ENCODE measurements at regions not wholly inside any gene's neighbourhood (a gene's known extent, or its start where the extent isn't known, plus 50 kb on each side); places are given as distances from the start of the nearest gene placed in this dataset.
A peak's percentile ranks its signal among the peaks of the same experiment; 100 is the strongest.

DNA sequence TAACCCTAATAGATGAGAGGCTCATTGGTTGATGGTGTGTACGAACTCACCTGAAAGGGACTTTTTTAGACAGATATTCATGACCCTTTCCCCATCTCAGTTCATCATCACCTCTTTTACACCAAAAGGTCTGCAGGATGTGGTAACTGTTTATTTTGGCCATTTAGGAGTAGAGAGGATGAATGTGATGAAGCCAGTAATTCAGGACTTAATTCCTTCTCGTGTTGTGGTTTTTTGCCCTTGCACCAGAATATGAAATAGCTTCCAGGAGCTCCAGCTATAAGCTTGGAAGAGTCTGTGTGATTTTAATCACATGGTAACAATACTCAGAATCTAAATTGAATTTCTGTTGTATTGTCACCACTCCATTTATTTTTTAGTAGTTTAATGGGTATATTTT is 189.4 kb upstream of the KCTD3 start:
- Histone ChIP-seq H3K36me3 (no peaks in the 10 kb centered on the region), H3K4me3 (no peak overlapping the region), H3K27me3 (no peaks in the 10 kb centered on the region), H3K4me1 (no peaks in the 10 kb centered on the region), H3K27ac (no peak overlapping the region), H3K9me3 (peaks cover 0 to 13% of the 10 kb centered on the region in 2 donors)
- DNase-seq = no peak
- intact Hi-C loops (cut with DNase I) = no loop called here
- TF ChIP-seq, protein P1, sequence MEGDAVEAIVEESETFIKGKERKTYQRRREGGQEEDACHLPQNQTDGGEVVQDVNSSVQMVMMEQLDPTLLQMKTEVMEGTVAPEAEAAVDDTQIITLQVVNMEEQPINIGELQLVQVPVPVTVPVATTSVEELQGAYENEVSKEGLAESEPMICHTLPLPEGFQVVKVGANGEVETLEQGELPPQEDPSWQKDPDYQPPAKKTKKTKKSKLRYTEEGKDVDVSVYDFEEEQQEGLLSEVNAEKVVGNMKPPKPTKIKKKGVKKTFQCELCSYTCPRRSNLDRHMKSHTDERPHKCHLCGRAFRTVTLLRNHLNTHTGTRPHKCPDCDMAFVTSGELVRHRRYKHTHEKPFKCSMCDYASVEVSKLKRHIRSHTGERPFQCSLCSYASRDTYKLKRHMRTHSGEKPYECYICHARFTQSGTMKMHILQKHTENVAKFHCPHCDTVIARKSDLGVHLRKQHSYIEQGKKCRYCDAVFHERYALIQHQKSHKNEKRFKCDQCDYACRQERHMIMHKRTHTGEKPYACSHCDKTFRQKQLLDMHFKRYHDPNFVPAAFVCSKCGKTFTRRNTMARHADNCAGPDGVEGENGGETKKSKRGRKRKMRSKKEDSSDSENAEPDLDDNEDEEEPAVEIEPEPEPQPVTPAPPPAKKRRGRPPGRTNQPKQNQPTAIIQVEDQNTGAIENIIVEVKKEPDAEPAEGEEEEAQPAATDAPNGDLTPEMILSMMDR (IDR thresholded peaks at IDR 0.05) = no peak
- no peak for ATAC-seq

DNA sequence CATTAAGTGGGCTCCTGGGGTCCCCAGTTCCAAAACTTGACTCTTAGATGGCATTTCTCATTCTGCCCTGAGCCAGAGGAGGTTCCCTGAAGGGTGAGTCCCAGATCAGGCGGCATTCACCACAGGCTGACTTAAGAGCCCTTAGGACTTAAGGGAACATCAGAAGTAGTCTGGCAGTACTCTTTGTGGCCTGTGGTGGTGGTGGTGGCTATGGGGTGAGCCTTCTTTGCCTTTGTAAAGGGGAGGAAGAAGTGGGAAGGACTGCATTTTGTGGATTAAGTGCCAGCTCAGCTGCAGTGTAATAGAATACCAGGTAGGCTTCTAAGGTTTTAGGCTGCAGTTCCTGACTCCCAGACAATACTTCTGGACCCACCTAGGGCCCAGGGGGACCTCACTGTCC is 186.5 kb upstream of the KCTD3 start:
- no peak overlapping the region for H3K4me3 ChIP-seq
- intact Hi-C loops (cut with DNase I) = no loop called here
- H3K27me3 ChIP-seq = no peaks in the 10 kb centered on the region
- peaks cover 0 to 29% of the 10 kb centered on the region in 2 donors for H3K9me3 ChIP-seq
- ATAC-seq = no peak
- TF ChIP-seq, protein P1 (IDR thresholded peaks at IDR 0.05) = no peak
- no peak overlapping the region for H3K27ac ChIP-seq
- H3K36me3 ChIP-seq = no peaks in the 10 kb centered on the region
- H3K4me1 ChIP-seq = no peaks in the 10 kb centered on the region
- DNase-seq = no peak

DNA sequence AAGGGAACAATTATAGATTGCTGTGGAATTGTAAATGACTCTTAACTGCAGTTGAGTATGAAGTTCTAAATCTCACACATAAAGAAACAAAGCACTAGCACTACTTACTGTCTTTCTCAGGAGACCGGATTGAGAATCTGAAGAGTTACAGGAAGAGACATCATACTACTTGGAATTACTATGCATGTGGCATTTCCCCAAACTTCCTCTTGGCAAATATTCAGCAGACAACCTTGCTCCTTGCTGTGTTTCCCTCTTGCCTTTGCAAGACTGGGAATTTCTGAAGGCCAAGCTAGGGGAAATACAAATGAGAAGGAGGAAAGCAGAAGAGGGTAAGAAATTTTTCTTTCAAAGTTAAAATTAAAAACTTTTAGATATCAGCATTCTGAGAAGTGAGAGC is 173.6 kb upstream of the KCTD3 start:
- TF ChIP-seq, protein P1 (IDR thresholded peaks at IDR 0.05) = no peak
- no peak overlapping the region for H3K27ac ChIP-seq
- no peak for DNase-seq

DNA sequence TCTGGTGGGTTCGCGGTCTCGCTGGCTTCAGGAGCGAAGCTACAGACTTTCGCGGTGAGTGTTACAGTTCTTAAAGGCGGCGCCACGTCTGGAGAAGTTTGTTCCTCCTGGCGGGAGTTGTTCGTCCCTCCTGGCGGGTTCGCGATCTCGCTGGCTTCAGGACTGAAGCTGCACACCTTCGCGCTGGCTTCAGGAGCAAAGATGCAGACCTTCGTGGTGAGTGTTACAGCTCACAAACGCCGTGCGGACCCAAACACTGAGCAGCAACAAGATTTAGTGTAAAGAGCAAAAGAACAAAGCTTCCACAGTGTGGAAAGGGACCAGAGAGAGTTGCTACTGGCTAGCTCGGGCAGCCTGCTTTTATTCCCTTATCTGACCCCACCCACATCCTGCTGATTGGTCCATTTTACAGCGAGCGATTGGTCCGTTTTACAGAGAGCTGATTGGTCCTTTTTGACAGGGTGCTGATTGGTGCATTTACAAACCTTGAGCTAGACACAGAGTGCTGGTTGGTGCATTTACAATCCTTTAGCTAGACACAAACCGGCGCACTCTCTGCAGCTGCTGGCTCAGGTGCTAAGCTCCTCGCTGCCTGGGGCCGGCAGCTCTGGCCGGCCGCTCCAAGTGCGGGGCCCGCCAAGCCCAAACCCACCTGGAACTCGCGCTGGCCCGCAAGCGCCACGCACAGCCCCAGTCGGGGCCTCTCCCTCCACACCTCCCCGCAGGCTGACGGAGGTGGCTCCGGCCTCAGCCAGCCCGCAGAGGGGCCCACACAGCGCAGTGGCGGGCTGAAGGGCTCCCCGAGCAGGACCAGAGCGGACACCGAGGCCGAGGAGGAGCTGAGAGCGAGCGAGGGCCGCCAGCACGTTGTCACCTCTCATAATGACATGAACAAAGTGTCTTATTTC is 172.8 kb upstream of the KCTD3 start:
- H3K27ac ChIP-seq = no peak overlapping the region
- TF ChIP-seq, protein P1 (IDR thresholded peaks at IDR 0.05) = no peak
- no peak for ATAC-seq
- no peak overlapping the region for H3K4me3 ChIP-seq
- H3K4me1 ChIP-seq = no peaks in the 10 kb centered on the region
- intact Hi-C loops (cut with DNase I) = no loop called here
- no peaks in the 10 kb centered on the region for H3K27me3 ChIP-seq
- DNase-seq = peak in 1 of 4 donors; percentile 71
- H3K36me3 ChIP-seq = no peaks in the 10 kb centered on the region
- peaks cover 0 to 15% of the 10 kb centered on the region in 2 donors for H3K9me3 ChIP-seq

More for the DNA sequence above, 173.6 kb upstream of the KCTD3 start:
- H3K4me1 ChIP-seq = no peaks in the 10 kb centered on the region
- no peaks in the 10 kb centered on the region for H3K36me3 ChIP-seq
- intact Hi-C loops (cut with DNase I) = no loop called here
- peaks cover 0 to 15% of the 10 kb centered on the region in 2 donors for H3K9me3 ChIP-seq
- no peaks in the 10 kb centered on the region for H3K27me3 ChIP-seq
- ATAC-seq = no peak
- no peak overlapping the region for H3K4me3 ChIP-seq

DNA sequence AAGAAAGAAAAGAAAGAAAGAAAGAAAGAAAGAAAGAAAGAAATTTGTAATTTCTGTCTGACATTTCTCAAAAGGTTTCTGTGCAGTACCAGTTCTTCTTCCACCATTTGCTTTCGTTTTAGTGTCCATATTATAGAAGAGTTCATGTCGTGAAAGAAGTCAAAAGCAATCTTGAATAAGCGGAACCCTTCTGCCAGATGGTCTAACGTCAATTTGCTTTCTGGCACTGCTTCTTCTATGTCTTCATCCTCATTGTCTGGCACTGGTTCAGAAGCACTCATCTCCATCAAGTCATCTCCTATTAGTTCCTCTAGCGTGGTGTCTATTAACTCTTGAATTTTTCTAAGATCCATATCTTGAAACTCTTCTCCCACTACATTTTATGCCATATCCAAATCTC is 170.0 kb upstream of the KCTD3 start:
- intact Hi-C loops (cut with DNase I) = no loop called here
- Histone ChIP-seq H3K27ac (no peak overlapping the region), H3K27me3 (no peaks in the 10 kb centered on the region), H3K4me1 (no peaks in the 10 kb centered on the region), H3K9me3 (peaks cover 0 to 12% of the 10 kb centered on the region in 2 donors), H3K4me3 (no peak overlapping the region), H3K36me3 (no peaks in the 10 kb centered on the region)
- DNase-seq (no peak), ATAC-seq (no peak)
- TF ChIP-seq, protein P1 (IDR thresholded peaks at IDR 0.05) = no peak
